Fibroblast of peridontal ligament (primary cell): ENCODE measurements at regions not wholly inside any gene's neighbourhood (a gene's known extent, or its start where the extent isn't known, plus 50 kb on each side); places are given as distances from the start of the nearest gene placed in this dataset.

Source experiments
- DNase-seq: peaks from one replicate; pipeline ENCODE4 v3.0.0-alpha.2; 2010; ENCODE audit errors: extremely low read depth

GRCh38 chr2:183284606-183285005, 160.4 kb downstream of the NUP35 start:
- peak; percentile 55 for DNase-seq

- DNase-seq, result no peak
Measured at GRCh38 chr2:183291436-183291835, 167.2 kb downstream of the NUP35 start.

- DNase-seq, result no peak
Measured at GRCh38 chr2:183292028-183292427, 167.8 kb downstream of the NUP35 start.

GRCh38 chr2:183339311-183339710, 215.1 kb downstream of the NUP35 start:
- no peak for DNase-seq

GRCh38 chr2:183341057-183341456, 216.8 kb downstream of the NUP35 start:
- DNase-seq, result no peak

GRCh38 chr2:183347969-183348368, 223.7 kb downstream of the NUP35 start:
- DNase-seq, result no peak

GRCh38 chr2:183348492-183348891, 224.2 kb downstream of the NUP35 start:
- no peak for DNase-seq

GRCh38 chr2:183349091-183349490, 224.8 kb downstream of the NUP35 start:
- no peak for DNase-seq

- DNase-seq, result peak; percentile 50
Measured at GRCh38 chr2:183359867-183360266, 235.6 kb downstream of the NUP35 start.

- DNase-seq, result no peak
Measured at GRCh38 chr2:183371545-183371944, 247.3 kb downstream of the NUP35 start.

GRCh38 chr2:183375821-183376220, 251.6 kb downstream of the NUP35 start:
- no peak for DNase-seq

GRCh38 chr2:183383854-183384253, 259.6 kb downstream of the NUP35 start:
- DNase-seq, result no peak

- no peak for DNase-seq
Measured at GRCh38 chr2:183389546-183390080, 265.4 kb downstream of the NUP35 start.

- DNase-seq, result no peak
Measured at GRCh38 chr2:183390109-183390508, 265.9 kb downstream of the NUP35 start.

- DNase-seq, result no peak
Measured at GRCh38 chr2:183404392-183404791, 280.1 kb downstream of the NUP35 start.

GRCh38 chr2:183408562-183408961, 284.3 kb downstream of the NUP35 start:
- DNase-seq, result no peak

- DNase-seq, result no peak
Measured at GRCh38 chr2:183409662-183410061, 285.4 kb downstream of the NUP35 start.

- DNase-seq, result no peak
Measured at GRCh38 chr2:183416753-183417152, 292.5 kb downstream of the NUP35 start.

GRCh38 chr2:183426825-183427224, 302.6 kb downstream of the NUP35 start:
- DNase-seq, result no peak

- DNase-seq, result no peak
Measured at GRCh38 chr2:183427558-183427957, 303.3 kb downstream of the NUP35 start.

- no peak for DNase-seq
Measured at GRCh38 chr2:183428881-183429280, 304.6 kb downstream of the NUP35 start.

GRCh38 chr2:183438541-183438940, 314.3 kb downstream of the NUP35 start:
- no peak for DNase-seq

- DNase-seq, result no peak
Measured at GRCh38 chr2:183455056-183455455, 330.8 kb downstream of the NUP35 start.

- DNase-seq, result no peak
Measured at GRCh38 chr2:183456177-183456576, 331.9 kb downstream of the NUP35 start.
